ENCODE measurements at regions not wholly inside any gene's neighbourhood (a gene's known extent, or its start where the extent isn't known, plus 50 kb on each side); places are given as distances from the start of the nearest gene placed in this dataset.

DNA sequence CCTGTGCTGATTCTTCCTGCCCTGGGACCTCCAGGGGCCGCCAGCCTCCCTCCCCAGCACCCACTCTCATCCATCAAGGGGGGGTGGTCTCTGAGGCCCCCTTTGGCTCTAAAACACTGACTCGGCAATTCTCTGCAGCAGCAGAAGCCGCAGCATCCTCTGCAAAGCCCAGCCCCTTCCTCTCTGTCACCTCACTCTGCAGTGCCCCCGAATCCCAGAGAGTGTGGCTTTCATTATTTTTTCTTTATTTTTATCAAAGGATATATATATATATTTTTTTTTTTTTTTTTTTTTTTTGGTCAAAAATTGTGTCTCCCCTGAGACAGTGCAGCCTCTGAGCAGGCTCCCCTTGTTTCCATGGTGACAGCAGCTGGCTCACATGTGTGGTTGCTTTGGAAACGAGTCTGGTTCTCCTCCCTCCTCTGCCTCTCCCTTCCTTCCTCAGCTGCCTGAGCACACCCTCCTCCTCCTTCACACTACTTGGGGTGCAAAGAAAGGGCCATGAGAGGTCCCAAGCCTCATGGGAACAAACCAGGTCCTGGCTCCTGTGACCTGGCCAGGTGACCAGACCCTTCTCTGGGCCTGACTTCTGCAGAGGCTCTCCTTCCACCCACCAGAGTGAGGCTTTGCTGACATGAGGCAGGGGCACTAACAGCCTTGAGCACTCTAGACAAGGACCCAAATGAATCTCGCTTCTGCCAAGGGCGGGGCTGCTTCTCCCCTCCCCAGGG, 100.5 kb downstream of the LRRC74A start:
- peak; percentile 88 for DNase-seq (ENCODE audit: low spot score)

DNA sequence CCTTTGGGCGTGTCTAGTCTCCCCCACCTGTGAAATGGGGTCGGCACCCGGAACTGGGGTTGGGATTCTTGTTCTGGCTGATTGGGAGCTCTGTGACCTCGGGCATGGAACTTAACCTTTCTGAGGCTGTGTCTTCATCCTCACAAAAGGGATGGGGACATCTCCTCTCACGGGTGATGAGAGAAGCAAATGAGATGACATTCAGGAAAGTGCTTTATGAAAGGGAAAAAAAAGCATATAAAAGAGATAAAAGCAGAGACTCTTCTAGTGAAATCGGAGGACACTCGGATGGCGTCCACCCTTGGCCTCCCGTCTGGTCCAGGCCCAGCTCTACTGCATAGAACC, 98.9 kb downstream of the LRRC74A start:
- DNase-seq (ENCODE audit: low spot score) = no peak

DNA sequence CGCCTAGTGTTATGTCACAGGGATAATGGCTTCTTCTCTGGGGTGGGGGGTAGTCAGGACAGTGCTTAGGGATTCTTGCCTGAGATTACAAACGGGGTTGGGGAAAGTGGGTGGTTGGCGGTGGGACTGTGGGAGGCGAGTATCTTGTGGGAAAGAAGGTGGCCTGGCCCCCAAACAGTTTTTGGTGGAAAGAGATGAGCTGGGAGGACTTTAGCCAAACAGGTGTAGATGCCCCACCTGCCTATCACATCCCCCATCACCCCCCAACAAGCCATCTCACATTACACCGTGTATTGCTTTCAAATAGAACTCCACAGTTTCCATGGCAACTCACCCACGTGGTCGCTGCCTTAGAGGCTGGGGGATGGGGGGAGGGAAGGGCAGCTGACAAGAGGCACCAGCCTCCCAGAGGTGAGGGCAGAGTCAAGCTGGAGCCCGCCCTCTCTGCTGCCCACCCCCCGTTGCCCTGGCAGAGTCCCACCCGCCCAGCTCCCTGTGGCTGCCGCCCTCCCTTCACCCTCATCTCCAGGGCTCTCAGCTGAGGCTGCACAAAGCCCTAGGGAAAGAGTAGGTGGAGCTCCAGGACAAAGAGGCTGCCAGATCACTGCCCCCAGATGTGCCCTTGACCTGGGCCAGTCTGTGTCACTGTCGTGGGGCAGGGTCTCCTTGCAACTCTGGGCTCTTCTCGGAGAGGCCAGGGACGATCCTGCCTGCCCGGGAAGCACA, 98.3 kb downstream of the LRRC74A start:
- no peak for DNase-seq (ENCODE audit: low spot score)

DNA sequence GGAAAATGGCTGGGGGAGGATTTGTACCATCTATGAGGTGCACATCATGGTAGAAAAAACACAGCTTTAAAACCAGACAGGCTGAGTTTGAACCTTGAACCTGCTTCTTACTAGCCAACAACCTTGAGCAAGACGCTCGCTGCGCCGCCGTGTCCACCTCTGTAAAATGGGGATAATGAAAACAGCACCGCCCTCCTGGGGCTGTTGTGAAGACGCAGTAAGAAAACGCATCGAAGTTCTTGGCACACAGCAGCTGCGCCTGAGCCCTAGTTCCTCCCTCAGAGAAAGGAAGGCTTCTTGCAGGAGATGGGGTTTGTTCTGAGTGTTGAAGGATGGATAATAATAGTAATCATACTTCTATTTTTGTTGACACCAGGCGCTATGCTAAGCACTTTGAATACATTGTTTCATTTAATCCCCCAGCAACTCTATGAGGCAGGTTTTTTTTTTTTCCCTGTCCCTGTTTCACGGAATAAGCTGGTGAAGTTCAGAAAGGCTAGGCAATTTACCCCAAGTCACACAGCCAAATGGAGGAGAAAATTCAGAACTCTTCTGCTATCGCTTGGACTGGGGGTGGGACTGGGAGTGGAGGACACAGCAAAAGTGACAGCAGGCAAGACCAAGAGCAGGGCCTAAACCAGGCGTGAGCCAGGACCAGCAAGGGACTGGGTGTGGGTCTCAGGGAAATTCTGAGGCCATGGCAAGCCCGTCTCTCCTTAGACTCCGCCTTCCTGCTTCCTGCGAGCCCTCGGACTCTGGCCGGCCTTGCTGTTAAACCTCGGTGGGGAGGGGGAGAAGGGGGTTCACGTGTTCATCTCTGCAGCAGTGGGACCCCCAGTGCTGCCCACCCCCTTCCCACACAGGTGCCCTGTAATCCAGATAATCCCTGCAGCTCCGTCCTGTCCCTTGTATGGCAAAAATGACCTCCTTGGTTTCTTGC, 97.5 kb downstream of the LRRC74A start:
- no peak for DNase-seq (ENCODE audit: low spot score)

DNA sequence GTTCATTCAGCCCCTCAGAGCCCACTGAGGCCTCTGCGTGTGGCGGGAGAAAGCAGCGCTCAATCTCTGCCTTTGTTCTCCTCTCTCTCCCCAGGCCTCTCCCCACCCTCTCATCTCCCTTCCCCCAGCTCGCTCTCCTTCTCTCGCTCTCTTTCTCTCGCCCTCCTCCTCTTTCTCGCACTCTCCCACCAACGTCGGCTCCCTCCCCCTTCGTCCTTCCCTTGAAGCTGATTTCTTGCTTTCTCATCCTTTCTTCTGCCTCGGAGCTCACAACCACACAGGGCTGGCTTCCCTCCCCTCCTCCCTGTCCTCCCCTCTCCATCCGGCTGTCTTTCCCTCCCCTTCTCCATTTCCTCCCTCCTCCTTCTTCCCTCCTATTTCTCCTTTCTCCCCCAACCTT, 96.4 kb downstream of the LRRC74A start:
- no peak for DNase-seq (ENCODE audit: low spot score)

DNA sequence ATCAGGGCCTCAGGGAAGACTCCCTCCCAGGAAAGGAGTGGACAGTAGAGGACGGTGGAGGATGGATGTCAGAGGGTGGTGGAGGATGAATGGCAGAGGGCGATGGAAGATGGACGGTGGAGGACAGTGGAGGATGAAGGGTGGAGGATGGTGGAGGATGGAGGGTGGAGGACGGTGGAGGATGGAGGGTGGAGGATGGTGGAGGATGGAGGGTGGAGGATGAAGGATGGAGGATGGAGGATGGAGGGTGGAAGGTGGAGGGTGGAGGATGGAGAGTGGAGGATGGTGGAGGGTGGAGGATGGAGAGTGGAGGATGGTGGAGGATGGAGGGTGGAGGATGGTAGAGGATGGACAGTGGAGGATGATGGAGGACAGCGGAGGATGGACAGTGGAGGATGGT, 95.9 kb downstream of the LRRC74A start:
- DNase-seq (ENCODE audit: low spot score) = no peak

DNA sequence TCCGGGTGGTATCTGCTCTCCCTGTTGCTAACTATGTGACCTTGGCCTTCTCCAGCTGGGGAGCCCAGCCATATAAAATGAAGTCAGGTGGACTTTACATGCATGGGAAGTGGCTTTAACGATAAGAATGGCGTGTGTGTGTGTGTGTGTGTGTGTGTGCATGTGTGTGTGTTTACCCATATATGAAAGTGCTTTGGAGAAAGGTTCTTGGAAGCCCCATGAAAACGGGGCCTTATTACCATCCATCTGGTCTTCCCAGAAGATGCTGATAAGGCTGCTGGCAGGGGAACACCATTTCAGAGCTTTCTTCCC, 94.8 kb downstream of the LRRC74A start:
- no peak for DNase-seq (ENCODE audit: low spot score)

DNA sequence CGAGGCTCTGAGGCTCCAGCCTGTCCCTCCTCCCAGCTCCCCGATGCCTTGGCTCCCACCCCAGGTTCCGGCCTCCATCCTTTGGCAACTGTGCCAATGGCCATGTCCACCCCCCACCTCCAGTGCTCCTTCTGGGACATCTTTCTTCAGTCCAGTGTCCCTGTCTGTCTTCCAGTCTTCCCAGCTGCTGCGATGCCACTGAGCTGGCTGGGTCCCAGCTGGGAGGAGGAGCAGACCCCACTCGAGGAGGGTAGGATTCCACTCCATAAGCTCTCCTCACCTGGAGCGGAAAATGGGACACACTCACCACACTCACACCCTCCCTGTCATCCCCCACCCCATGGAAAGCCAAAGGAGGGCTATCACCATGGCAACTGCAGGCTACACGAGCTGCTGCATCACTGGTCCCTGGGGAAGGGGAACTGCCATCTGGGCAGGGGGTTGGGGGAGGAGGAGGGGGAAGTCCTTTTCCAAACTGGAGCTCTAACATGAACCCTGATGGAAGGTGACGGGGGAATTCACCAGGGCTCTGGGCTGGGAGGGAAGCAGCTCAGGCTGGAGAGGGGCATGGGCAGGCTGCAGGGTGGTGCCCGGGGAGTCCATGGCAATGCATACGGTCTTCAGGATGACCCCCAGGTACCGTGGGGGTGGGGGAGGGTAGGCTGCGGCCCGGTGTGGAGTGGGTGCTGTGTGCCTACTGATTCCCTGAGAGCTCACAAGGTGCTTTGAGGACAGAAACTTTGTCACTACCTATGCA, 94.3 kb downstream of the LRRC74A start:
- peak; percentile 31 for DNase-seq (ENCODE audit: low spot score)

DNA sequence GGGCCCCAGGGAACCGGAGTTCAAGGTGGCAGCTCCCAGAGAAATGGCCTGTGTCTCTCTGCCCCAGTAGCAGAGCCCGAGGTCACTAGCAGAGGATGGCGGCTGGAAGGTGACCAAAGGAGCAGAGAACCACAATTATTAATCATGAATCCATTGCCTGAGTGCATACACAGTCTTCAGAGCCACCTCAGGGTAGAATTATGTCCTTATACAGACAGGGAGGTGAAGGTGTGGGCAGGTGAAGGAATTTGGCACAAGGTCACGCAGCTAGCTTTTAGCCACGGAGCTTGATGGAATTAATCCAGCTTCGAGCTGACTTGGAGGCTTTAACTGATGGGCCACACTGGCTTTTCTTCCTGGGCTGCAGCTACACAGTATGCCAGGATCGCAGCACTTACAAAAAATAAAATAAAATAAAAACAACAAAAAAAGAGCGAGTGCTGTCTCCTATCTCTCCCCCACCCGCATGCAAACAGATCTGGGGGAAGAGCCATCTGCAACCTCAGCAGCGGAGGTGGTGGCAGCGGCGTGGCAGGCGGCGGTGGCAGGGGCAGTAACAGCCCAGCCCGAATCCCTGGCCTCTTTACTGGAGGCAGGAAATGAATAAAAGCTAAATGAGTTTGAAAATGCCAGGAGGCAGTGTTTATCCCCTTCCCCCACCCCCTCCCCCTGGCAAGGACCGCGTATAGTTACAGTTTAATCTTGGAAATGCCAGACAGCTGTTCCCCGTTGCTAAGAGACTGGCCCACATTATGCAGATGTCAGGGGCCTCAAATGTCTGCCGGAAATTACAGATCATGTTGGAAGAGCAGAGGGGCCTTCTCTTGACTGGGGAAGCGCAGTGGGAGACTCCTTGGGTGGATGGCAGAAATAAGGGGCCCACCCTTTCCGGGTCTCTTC, 93.5 kb downstream of the LRRC74A start:
- DNase-seq (ENCODE audit: low spot score) = peak; percentile 55
